MCF 10A (cell line): ENCODE measurements at regions not wholly inside any gene's neighbourhood (a gene's known extent, or its start where the extent isn't known, plus 50 kb on each side); places are given as distances from the start of the nearest gene placed in this dataset.

Experiments used
- BruUV-seq: library from RNA; stranded (reverse); fragments of 400-500 nt; replicated peaks from 2 replicates; lab custom pipeline; 2021; lab: Mats Ljungman, UMichigan
- CTCF ChIA-PET: fragments of 300-600 bp; sonication (Branson Sonifier 250); formaldehyde crosslinking; extraction: SDS; loops from one replicate; lab custom pipeline; 2021; ENCODE audit warnings: antibody characterized with exemption, inconsistent platforms; lab: Yijun Ruan, JAX
- POLR2A ChIA-PET: fragments of 300-600, 350-650 bp; sonication (Branson Sonifier 250); formaldehyde crosslinking; extraction: SDS; loops from one replicate; lab custom pipeline; 2020; ENCODE audit warnings: antibody characterized with exemption, inconsistent platforms; lab: Yijun Ruan, JAX
- DNase-seq: peaks from one replicate; pipeline ENCODE4 v3.0.0-alpha.2; 2018; ENCODE audit not compliant: unreplicated experiment
- H3K27ac Mint-ChIP-seq: one replicate; pipeline ENCODE4 v1.8.0; 2022; ENCODE audit warnings: mild to moderate bottlenecking, low read depth, mixed read lengths; ENCODE audit not compliant: unreplicated experiment
- H3K27me3 Mint-ChIP-seq: one replicate; pipeline ENCODE4 v1.8.0; 2022; ENCODE audit warnings: mixed read lengths; ENCODE audit not compliant: insufficient read depth, unreplicated experiment
- H3K36me3 Mint-ChIP-seq: one replicate; pipeline ENCODE4 v1.8.0; 2022; ENCODE audit warnings: mild to moderate bottlenecking, moderate library complexity, mixed read lengths; ENCODE audit not compliant: insufficient read depth, unreplicated experiment
- H3K4me1 Mint-ChIP-seq: one replicate; pipeline ENCODE4 v1.8.0; 2022; ENCODE audit warnings: mixed read lengths; ENCODE audit not compliant: insufficient read depth, unreplicated experiment
- H3K4me3 Mint-ChIP-seq: one replicate; pipeline ENCODE4 v1.8.0; 2022; ENCODE audit warnings: mild to moderate bottlenecking, moderate library complexity, mixed read lengths; ENCODE audit not compliant: unreplicated experiment
- H3K9me3 Mint-ChIP-seq: one replicate; pipeline ENCODE4 v1.8.0; 2022; ENCODE audit warnings: mixed read lengths; ENCODE audit not compliant: unreplicated experiment
- CTCF ChIP-seq: fragments of 200-600 bp; IDR thresholded peaks from one replicate; pipeline ENCODE4 v1.8.0; 2022; ENCODE audit warnings: antibody characterized with exemption, mild to moderate bottlenecking; ENCODE audit not compliant: unreplicated experiment
- intact Hi-C: fragments of 100-400 bp; cut with micrococcal nuclease; formaldehyde crosslinking; loops from 2 replicates; pipeline ENCODE4 v1.14.1; 2022

- CTCF ChIA-PET = no interaction called here
- TF ChIP-seq CTCF = no peak
- H3K4me3 Mint-ChIP-seq = no peak overlapping the region
Measured at GRCh38 chr16:73886426-73886825, 410.2 kb upstream of the PSMD7 start.

GRCh38 chr16:73885319-73885718 lies 411.3 kb upstream of the PSMD7 start:
- H3K27me3 Mint-ChIP-seq = peaks cover 100% of the 10 kb centered on the region
- no peaks in the 10 kb centered on the region for H3K36me3 Mint-ChIP-seq
- H3K9me3 Mint-ChIP-seq = no peaks in the 10 kb centered on the region
- H3K4me3 Mint-ChIP-seq = no peak overlapping the region
- no peak overlapping the region for H3K27ac Mint-ChIP-seq
- TF ChIP-seq CTCF = no peak
- no peaks in the 10 kb centered on the region for H3K4me1 Mint-ChIP-seq
- intact Hi-C loops = no loop called here
- ChIA-PET CTCF (interaction anchor here (0.6 kb wide), 1 partner anchor 327 kb away, joined by 4 read pairs; no protein-coding TSS in a partner anchor), POLR2A (no interaction called here)
- DNase-seq = no peak
- BruUV-seq = no TSS peak

More at GRCh38 chr16:73886426-73886825, 410.2 kb upstream of the PSMD7 start:
- BruUV-seq = no TSS peak
- Mint-ChIP-seq H3K27me3 (peaks cover 100% of the 10 kb centered on the region), H3K36me3 (no peaks in the 10 kb centered on the region), H3K27ac (no peak overlapping the region), H3K4me1 (no peaks in the 10 kb centered on the region), H3K9me3 (no peaks in the 10 kb centered on the region)
- intact Hi-C loops = no loop called here
- DNase-seq = no peak
- POLR2A ChIA-PET = interaction anchor here (0.5 kb wide), 2 partner anchors 10 to 833 kb away, joined by 3 read pairs; no protein-coding TSS in a partner anchor

GRCh38 chr16:73883841-73884240 lies 412.8 kb upstream of the PSMD7 start:
- no peaks in the 10 kb centered on the region for H3K36me3 Mint-ChIP-seq
- ChIA-PET POLR2A (no interaction called here), CTCF (interaction anchor here (0.9 to 2.4 kb wide), 3 partner anchors 8 to 1051 kb away, joined by 3 to 9 read pairs (median 4); no protein-coding TSS in a partner anchor)
- intact Hi-C loops = no loop called here
- no peak overlapping the region for H3K27ac Mint-ChIP-seq
- H3K4me1 Mint-ChIP-seq = no peaks in the 10 kb centered on the region
- BruUV-seq = no TSS peak
- no peaks in the 10 kb centered on the region for H3K9me3 Mint-ChIP-seq
- no peak overlapping the region for H3K4me3 Mint-ChIP-seq
- DNase-seq = no peak
- H3K27me3 Mint-ChIP-seq = peaks cover 100% of the 10 kb centered on the region
- TF ChIP-seq CTCF = no peak

GRCh38 chr16:73883126-73883525 lies 413.5 kb upstream of the PSMD7 start:
- intact Hi-C loops = no loop called here
- H3K4me1 Mint-ChIP-seq = no peaks in the 10 kb centered on the region
- BruUV-seq = no TSS peak
- H3K27me3 Mint-ChIP-seq = peaks cover 97% of the 10 kb centered on the region
- no peaks in the 10 kb centered on the region for H3K36me3 Mint-ChIP-seq
- H3K27ac Mint-ChIP-seq = no peak overlapping the region
- ChIA-PET CTCF (interaction anchor here (0.6 to 7.8 kb wide), 8 partner anchors 8 to 1051 kb away, joined by 3 to 112 read pairs (median 6); no protein-coding TSS in a partner anchor), POLR2A (interaction anchor here (0.6 kb wide), 1 partner anchor 904 kb away, joined by 4 read pairs; no protein-coding TSS in a partner anchor)
- no peak for DNase-seq
- no peak for TF ChIP-seq CTCF
- no peak overlapping the region for H3K4me3 Mint-ChIP-seq
- no peaks in the 10 kb centered on the region for H3K9me3 Mint-ChIP-seq
